GM21576 (cell line): ENCODE measurements at regions not wholly inside any gene's neighbourhood (a gene's known extent, or its start where the extent isn't known, plus 50 kb on each side); places are given as distances from the start of the nearest gene placed in this dataset.
"Not testable (repeated sequence)": the region's sequence is repeated elsewhere in the genome, so short reads cannot be mapped to it uniquely, and the experiment has no call there.

Experiments
- ATAC-seq: cut with Tn5 transposase; IDR thresholded peaks from one replicate; pipeline ENCODE4 v1.9.1; 2021; ENCODE audit warnings: mild to moderate bottlenecking, moderate library complexity; ENCODE audit not compliant: unreplicated experiment

DNA sequence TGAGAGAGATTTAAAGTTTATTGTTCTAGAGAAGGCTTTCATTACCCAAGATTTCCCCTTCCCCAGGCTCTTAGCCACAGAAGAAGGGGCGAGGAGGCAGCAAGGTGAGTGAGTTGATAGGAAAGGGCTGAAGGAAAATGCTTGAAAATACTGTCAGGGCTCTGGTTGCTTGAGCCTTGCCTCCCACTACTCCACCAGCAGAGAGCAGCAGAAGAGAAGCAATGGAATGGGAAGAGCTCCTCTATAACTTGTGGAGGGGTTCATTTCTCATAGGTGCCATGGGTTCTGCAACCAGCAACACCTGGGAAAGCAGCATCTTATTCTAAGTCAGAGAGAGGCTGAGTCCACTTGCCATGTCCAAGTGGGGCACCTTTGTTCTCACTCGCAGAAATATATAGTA lies 184.0 kb upstream of the CNTN6 start:
- no peak for ATAC-seq

DNA sequence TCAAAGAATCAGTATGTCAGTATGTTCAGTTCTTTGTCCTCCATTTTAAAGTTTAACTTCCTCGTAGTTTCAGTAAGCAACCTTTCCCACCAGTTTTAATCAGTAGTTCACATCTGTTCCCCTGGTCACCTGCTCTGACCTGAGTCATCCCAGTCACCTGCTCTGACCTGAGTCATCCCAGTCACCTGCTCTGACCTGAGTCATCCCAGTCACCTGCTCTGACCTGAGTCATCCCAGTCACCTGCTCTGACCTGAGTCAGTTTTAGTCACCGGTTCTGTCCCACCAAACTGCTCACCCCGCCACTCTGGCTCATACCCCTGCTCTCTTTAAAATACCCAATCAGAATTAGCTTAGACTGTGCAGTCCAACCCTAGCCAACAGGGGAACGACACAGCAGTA lies 180.1 kb upstream of the CNTN6 start:
- not testable (repeated sequence) for ATAC-seq

DNA sequence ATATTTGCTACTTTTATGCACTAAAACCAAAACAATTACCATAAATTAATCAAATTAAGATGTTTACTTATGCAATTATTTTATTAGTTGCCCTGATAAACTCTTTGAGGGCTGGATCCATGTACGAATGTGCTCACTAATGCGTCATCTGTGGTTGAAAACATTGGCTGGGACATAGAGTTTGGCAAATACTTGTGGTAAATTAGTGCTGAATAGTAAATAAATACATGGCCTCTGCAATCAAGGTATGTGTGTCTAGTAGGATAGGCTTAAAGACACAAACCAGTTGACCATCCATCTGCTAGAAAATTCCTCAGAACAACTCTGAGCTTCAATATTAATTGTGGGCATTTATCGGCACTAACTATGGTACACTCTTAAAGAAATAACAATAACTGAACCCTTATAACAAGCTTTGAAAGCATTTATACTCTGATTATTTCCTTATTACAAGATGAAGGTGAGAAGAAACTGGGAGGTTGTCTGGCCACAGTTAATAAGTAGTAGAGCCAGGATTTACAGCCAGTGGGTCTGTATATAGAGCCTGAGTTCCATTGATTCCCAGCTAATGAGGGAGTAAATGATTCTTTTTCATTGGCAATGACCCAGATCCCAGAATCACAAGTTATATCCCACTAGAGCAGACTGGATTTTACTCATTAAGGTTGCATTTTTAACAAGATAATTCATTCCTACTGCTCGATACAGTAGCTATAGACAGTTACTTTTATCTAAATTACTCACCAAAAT lies 169.5 kb upstream of the CNTN6 start:
- ATAC-seq, result no peak

DNA sequence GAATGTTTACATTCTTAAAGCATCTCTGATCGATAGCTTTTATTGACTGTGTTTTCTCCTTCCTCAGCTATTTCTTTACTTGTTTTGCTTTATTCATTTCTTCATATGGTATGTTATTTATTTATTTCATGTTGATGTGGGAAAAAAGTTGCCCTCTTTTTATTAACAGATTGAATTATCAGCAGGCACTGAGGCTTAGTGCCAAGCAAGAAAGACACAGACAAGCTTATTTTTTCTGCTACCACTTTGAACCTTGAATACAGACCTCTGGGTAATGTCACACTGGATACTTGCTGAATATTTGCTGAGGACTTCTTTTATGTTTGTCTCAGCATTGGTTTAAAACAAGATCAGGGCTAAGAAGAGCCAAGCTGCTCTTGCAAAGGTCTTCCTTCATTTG lies 162.0 kb upstream of the CNTN6 start:
- ATAC-seq, result no peak

DNA sequence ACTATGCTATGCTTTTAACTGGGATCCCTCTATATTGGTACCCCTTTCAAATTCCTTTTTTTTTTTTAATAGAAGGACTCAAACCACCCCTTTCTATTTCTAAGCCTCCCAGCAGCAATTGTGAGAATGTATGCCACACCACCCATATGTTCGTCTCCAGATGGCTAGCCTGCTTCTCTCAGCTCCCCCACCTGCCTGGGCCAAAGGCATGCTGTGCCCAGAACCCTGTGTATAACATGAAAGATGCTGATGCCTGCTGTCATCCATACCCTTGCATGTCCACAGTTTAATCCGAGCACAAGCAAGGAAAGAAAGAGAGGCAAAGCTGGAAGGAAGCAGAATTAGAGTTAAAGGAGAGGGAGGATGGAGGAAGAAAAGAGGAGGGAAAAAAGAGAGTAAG lies 159.5 kb upstream of the CNTN6 start:
- ATAC-seq, result no peak

DNA sequence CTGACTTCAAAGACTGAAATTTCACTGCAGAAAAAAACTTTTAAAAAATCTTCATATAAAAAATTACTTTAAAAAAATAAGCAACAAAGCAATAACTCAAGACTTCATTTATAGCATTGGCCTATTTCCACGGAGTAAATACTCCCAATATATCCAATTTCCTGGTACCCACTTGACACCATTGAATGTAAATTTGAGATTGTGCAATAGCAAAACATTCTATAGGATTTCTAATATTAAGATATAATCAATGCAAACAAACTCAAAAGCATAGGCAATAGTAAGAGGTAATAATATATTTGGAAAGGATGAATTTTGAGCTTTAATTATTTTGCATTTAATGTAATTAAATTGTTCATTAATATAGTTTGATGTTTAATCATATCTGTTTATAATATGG lies 148.0 kb upstream of the CNTN6 start:
- ATAC-seq, result no peak

DNA sequence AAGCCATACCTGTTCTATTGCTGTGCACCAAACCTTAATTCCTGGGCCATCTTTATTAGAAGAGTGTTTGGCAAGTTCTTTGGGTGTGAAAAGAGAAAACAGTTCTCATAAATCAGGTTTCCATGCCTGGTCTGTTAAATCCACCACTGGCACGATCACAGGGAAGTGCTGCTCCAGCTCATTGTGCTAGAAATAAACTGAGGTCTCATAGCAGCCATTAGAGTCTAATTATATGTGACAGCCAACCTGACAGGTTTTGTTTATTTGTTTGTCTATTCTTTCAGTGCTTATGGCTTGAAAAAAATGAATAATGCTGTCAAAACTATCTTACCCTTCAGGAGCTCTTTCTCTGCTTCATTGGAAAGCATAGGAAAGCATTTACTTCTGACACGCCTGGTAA lies 147.1 kb upstream of the CNTN6 start:
- no peak for ATAC-seq

DNA sequence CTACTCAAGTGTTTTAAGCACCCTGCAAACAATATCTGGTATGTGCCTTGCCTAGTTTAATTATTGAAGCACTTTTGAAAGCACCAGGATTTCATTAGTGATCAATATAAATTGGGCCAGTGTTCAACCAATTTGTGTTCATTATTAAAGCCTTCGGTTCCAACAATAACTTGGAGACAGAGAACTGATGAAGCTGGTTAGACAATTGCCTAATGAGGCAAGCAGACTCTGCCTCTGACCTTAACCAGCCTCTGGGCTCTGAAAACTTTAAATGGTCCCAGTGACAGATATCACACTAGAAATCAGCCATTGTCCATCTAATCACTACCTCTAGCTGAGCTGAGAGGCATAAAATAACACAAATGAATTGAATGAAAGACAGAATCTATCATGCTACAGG lies 139.9 kb upstream of the CNTN6 start:
- no peak for ATAC-seq

DNA sequence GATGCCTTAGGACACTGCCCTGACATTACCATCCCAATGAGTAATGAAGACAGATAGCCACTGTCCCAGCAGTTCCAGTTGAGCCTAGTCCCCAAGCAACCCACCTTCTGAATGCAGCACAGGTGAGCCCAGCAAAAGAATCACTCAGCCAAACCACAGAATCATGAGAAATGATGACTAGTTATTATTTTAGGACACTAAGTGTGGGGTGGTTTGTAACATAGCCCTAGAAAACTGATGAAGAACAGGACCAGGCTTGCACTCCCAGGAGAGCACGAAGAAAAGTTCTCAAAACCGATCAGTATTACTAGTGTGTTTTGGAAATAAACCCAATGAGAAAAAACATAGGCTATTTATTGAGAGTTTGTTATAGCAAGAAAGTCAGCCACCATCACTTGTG lies 129.6 kb upstream of the CNTN6 start:
- ATAC-seq, result no peak

DNA sequence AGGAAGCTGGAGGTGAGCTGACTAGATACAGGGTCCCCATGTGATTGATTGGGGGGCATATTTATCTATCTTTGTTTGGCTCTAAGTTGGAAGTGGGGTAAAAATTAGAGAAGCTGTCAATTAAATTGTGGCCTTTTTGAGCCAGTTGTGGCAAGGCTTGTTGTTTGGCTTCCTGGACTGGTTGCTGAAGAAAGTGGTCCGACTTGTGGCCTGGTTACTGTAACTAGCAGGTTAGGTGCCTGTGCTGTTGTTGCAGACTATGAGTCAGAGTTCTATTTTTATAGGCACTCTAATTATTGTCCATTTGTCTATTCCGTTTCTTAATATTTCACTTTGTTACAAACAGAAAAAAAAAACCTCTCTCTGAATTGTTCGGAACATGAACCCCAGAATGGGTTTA lies 129.1 kb upstream of the CNTN6 start:
- no peak for ATAC-seq

DNA sequence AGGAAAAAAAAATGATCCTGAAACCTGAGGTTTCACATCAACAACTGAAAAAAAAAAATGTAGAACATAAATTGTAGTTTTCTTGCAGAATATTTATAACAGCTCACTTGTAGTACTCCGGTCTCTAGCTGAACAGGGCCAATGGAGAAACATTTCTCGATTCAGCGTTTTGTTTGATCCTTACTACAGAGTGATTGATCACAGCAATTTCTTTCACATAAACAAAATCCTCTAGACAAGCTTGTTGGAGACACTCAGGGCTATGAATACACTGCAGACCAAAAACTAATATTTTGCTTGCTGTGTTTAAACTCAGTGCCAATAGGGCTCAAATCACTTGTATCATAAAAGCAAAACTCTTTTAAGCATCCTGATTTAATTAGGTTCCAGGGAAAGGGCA lies 127.0 kb upstream of the CNTN6 start:
- no peak for ATAC-seq

DNA sequence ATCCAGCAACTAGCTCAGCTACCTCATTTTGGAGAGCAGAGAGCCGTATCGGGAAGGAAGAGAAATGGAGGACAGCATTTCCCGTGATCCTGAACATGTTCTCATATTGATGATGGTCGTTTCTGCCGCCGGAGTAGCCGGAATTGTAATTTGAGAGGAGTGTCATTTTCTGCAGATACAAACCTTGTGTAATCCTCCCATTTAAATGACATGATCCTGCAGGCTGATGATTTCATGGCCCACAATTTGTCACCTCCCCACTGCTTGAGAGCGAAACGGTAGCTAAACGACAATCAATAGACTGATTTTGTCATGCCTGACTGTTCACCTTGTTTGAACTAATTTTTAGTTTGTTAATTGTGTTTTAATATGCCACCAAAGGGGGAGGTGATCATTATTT lies 126.5 kb upstream of the CNTN6 start:
- ATAC-seq, result no peak

DNA sequence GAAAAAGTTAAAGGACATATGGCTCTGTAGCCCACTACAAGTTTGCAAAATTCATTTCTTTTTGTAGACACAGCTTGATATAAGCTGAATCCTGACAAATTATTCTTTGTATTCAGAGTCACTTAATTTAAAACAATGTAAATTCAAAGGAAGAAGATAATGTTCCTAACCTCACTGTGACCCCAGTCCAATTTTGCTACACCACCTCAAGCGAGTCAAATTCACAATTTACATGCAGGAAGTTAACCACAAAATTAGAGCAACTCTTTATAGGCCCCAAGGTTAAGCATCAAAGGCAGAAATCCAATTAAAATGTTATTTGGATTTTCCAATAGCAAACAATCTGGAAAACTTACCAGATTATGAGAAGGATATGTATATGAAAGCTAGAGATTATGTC lies 119.5 kb upstream of the CNTN6 start:
- no peak for ATAC-seq

DNA sequence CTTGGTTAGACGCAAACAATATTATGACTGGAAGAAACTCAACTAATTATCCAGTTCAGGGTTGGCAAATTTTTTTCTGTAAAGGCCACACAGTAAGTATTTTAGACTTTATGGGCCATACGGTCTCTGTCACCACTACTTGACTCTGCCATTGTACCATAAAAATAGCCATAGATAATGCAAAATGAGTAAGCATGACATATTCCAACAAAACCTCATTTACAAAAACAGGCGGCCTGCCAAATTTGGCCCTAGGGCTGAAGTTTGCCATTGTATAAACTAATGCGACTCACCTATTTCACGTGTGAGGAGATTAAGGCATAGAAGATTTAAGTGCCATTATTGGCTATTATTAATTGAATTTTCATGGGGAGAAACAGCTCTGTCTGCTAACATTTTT lies 116.8 kb upstream of the CNTN6 start:
- ATAC-seq, result no peak

DNA sequence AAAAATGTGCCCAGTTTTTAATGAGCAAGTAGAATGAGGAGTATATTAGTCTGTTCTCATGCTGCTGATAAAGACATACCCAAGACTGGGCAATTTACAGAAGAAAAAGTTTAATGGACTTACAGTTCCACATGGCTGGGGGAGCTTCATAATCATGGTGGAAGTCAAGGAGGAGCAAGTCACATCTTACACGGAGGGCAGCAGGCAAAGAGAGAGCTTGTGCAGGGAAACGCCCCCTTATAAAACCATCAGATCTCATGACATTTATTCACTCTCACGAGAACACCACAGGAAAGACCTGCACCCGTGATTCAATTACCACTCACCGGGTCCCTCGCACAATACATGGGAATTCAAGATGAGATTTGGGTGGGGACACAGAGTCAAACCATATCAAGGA lies 111.7 kb upstream of the CNTN6 start:
- no peak for ATAC-seq

DNA sequence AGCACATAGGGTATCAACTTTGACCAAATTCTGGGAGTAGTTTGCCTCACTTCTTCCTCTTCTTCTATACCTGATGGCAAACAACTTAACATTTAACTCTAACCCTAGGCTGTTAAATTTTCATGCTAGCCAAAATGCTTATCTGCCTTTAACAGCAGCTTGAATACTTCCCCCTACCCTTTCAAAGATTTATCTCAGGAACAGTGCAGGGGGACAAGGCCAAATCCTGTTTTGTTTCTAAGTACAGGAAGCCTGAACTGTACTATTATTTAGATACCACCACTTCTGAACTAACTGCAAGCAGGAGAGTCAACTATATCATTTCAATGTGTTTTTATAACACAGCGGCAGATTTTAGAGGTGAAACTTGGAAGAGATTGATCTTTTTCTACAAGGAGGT lies 104.0 kb upstream of the CNTN6 start:
- no peak for ATAC-seq

DNA sequence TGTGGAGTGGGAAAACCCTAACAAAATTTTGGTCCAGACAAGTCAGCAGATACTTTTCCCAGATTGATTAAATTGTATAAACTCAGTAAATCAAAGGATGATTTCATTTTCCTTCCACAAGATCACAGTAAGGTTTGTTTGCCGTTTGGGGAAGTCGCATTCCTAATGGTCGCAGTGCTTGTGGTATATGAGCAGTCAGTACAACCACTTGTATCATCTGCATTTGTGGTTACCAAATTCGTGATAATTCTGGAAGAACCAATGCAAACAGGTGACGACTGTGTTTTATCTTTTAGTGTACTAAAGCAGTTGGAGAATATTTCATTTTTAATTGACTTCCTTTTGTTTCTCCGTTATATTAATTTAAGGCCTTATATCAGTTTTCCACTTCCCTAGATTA lies 100.0 kb upstream of the CNTN6 start:
- no peak for ATAC-seq

DNA sequence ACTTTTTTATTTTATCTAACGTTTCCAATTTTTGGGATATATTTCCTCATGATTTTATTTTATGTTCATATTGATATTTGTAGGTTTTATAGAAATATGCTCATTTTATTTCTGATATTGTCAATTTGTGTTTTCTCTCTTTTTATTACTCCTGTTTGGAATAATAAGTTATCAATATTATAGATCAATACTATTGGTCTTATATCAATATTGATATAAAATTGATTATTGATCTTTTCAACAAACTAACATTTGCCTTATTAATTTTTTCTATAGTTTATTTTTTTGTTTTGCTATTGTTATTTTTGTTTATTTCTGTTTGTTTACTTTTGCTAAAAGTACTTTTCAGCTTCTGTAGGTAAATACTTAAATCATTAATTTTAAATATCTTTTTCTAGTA lies 90.8 kb upstream of the CNTN6 start:
- no peak for ATAC-seq

DNA sequence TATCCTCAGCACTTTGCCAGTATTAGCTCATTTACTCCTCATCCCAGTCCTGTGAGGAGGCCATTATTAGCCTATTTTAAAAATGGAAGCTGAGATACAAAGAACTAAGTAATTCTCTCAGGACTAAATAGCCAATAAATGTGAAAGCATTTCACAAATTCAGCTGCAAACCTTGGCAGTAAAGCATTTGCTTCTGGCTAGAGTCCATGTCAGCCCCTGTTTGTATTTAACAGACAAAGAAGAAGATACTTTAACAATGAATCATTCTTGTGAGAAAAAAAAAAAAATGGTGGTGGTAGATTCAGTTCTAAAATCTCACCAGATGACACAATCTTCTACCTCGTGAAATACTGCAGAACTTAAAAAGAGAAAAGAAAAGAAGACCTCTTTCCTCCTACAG lies 85.0 kb upstream of the CNTN6 start:
- ATAC-seq, result no peak

DNA sequence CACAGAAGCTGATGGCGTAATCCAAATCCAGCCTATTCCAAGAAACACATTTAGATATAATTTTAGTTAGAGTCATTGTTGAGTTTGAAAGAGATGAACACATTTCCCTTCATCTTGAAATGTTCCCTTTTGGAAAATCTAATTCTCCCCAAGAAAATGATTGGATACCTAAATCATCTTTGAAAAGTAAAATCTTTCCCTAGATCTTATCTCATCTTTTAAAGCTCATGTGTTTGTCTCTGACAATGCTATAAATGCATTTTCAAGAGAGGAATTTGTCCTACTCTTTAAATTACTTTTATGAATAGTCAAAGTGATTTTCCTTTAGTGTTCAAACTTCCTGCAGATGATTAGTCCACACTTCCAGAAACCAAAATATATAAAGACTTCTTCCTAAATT lies 82.6 kb upstream of the CNTN6 start:
- ATAC-seq, result no peak

DNA sequence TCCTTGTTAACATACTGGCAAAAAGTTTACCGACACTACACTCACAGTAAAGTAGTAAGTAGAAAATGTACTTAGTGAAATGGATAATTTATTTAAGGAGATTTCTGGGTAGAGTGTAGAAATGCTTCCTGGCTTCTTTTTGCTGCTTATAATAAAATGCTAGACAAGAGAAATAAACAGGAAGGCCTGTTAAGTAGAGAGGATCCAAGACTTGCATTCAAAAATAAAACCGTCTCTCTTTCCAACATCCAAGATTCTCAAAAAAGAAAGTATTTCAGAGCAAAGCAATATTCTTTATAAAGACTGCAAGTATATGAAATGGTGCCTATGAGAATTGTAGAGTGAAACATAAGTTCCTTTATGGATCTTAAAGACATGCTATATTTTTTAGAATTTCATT lies 77.0 kb upstream of the CNTN6 start:
- ATAC-seq, result no peak

DNA sequence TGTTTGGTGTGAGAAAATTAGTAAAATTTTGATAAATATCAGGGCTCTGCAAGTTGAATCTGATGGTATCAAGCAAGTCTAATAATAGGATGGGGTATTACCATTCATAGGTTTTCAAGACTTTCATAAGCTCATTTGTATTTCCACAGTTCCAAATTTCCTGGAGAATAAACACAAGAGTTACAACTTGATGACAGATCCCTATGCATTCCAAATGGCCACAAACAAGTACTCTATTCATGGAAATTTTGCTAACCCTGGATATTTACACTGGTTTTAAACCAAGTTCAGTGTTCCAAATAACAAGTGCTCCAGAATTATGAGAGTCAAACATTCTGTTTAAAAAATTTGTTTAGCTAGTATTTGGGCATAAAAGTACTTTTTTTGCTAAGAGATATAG lies 75.0 kb upstream of the CNTN6 start:
- ATAC-seq, result no peak

DNA sequence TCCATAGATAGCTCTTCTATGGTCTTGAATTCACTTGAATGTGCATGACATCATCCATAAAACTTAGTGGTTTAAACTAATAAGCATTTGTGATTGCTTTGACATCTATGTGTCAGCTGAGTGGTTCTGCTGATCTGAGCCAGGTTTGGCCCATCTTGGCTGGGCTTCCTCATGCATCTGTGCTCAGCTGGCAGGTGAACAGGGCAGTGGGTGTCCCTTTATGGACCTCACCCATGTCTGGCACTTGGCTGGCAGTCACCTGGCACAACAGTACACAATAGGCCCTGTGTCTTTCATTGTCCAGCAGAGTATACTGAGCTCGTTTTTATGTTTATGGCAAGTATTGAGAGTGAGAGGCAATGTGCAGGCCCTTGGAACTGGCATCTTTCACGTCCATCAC lies 73.7 kb upstream of the CNTN6 start:
- no peak for ATAC-seq

DNA sequence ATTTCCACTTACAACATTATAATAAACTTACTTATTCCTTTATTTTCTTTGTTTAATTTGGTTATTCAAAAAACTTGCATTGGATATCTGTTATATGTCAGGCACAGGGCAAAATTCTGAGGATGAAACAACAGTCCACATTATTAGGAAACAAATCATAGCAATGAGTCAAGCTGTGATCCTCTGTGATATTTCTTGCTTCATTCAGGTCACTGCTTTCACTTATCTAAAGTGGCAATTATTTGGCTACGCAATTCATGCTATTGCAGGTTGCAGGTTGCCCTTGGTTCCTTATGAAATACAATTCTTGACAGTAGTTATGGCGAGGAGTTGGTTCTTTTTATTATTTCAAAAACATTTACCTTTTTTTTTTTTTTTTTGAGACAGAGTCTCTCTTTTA lies 66.4 kb upstream of the CNTN6 start:
- ATAC-seq, result no peak
